NCI-H524 treated with DMSO at 0.1 percent for 48 hours (cell line): ENCODE measurements at regions not wholly inside any gene's neighbourhood (a gene's known extent, or its start where the extent isn't known, plus 50 kb on each side); places are given as distances from the start of the nearest gene placed in this dataset.
"Not testable (repeated sequence)": the region's sequence is repeated elsewhere in the genome, so short reads cannot be mapped to it uniquely, and the experiment has no call there.

Experiments
- DNase-seq: peaks from one replicate; lab custom pipeline; 2025; lab: John Stamatoyannopoulos, UW

- no peak for DNase-seq
Measured at GRCh38 chrX:4675686-4676300, 962.3 kb upstream of the PRKX start.

GRCh38 chrX:4674028-4674782, 960.8 kb upstream of the PRKX start:
- no peak for DNase-seq

GRCh38 chrX:4671344-4671743, 957.9 kb upstream of the PRKX start:
- no peak for DNase-seq

- no peak for DNase-seq
Measured at GRCh38 chrX:4670606-4671005, 957.2 kb upstream of the PRKX start.

GRCh38 chrX:4668802-4669536, 955.5 kb upstream of the PRKX start:
- no peak for DNase-seq

- DNase-seq, result no peak
Measured at GRCh38 chrX:4663085-4663484, 949.6 kb upstream of the PRKX start.

- DNase-seq, result no peak
Measured at GRCh38 chrX:4661771-4662170, 948.3 kb upstream of the PRKX start.

GRCh38 chrX:4656419-4656818, 943.0 kb upstream of the PRKX start:
- no peak for DNase-seq

GRCh38 chrX:4655743-4656142, 942.3 kb upstream of the PRKX start:
- no peak for DNase-seq

GRCh38 chrX:4642114-4642513, 928.7 kb upstream of the PRKX start:
- no peak for DNase-seq

- DNase-seq, result no peak
Measured at GRCh38 chrX:4638036-4638435, 924.6 kb upstream of the PRKX start.

- DNase-seq, result no peak
Measured at GRCh38 chrX:4627414-4627813, 914.0 kb upstream of the PRKX start.

- no peak for DNase-seq
Measured at GRCh38 chrX:4622486-4623167, 909.2 kb upstream of the PRKX start.

GRCh38 chrX:4613651-4614050, 900.2 kb upstream of the PRKX start:
- DNase-seq, result not testable (repeated sequence)

GRCh38 chrX:4588893-4589292, 875.4 kb upstream of the PRKX start:
- no peak for DNase-seq

- DNase-seq, result no peak
Measured at GRCh38 chrX:4588466-4588865, 875.0 kb upstream of the PRKX start.

GRCh38 chrX:4588056-4588455, 874.6 kb upstream of the PRKX start:
- no peak for DNase-seq

- no peak for DNase-seq
Measured at GRCh38 chrX:4579999-4580398, 866.5 kb upstream of the PRKX start.

GRCh38 chrX:4579480-4579879, 866.0 kb upstream of the PRKX start:
- no peak for DNase-seq

- no peak for DNase-seq
Measured at GRCh38 chrX:4572691-4573090, 859.2 kb upstream of the PRKX start.

- no peak for DNase-seq
Measured at GRCh38 chrX:4570151-4570550, 856.7 kb upstream of the PRKX start.

- DNase-seq, result no peak
Measured at GRCh38 chrX:4560192-4560591, 846.7 kb upstream of the PRKX start.

GRCh38 chrX:4550018-4550417, 836.6 kb upstream of the PRKX start:
- DNase-seq, result no peak
